Osteocyte (in vitro differentiated cells): ENCODE measurements at regions not wholly inside any gene's neighbourhood (a gene's known extent, or its start where the extent isn't known, plus 50 kb on each side); places are given as distances from the start of the nearest gene placed in this dataset.

Experiments used
- DNase-seq: peaks from one replicate; pipeline ENCODE4 v3.0.0; 2021; ENCODE audit warnings: mixed read lengths; ENCODE audit not compliant: unreplicated experiment; ENCODE audit errors: extremely low spot score
- H3K27ac Mint-ChIP-seq: one replicate; pipeline ENCODE4 v1.8.0; 2021; ENCODE audit warnings: mild to moderate bottlenecking, mixed read lengths; ENCODE audit not compliant: unreplicated experiment
- H3K27me3 Mint-ChIP-seq: one replicate; pipeline ENCODE4 v1.8.0; 2021; ENCODE audit warnings: mixed read lengths; ENCODE audit not compliant: unreplicated experiment
- H3K36me3 Mint-ChIP-seq: one replicate; pipeline ENCODE4 v1.8.0; 2021; ENCODE audit warnings: mixed read lengths; ENCODE audit not compliant: unreplicated experiment
- H3K4me1 Mint-ChIP-seq: one replicate; pipeline ENCODE4 v1.8.0; 2021; ENCODE audit warnings: mixed read lengths; ENCODE audit not compliant: unreplicated experiment
- H3K4me3 Mint-ChIP-seq: one replicate; pipeline ENCODE4 v1.8.0; 2021; ENCODE audit warnings: mild to moderate bottlenecking, moderate library complexity, mixed read lengths; ENCODE audit not compliant: unreplicated experiment
- H3K9me3 Mint-ChIP-seq: one replicate; pipeline ENCODE4 v1.8.0; 2021; ENCODE audit warnings: mixed read lengths; ENCODE audit not compliant: unreplicated experiment
- CTCF ChIP-seq: fragments of 200-600 bp; sonication (generic); IDR thresholded peaks from 2 replicates; pipeline ENCODE4 v1.5.0; 2021; ENCODE audit warnings: antibody characterized with exemption, mild to moderate bottlenecking, moderate library complexity

- Mint-ChIP-seq H3K36me3 (no peaks in the 10 kb centered on the region), H3K27ac (no peak overlapping the region), H3K4me3 (no peak overlapping the region), H3K4me1 (peaks cover 16% of the 10 kb centered on the region), H3K27me3 (peaks cover 31% of the 10 kb centered on the region), H3K9me3 (no peaks in the 10 kb centered on the region)
- DNase-seq: peak; percentile 88
- TF ChIP-seq CTCF: peak; percentile 97
Observed at GRCh38 chr11:119474682-119475596, 52.0 kb upstream of the THY1 start.

- TF ChIP-seq CTCF: no peak
- DNase-seq: peak; percentile 21
- Mint-ChIP-seq H3K27ac (no peak overlapping the region), H3K9me3 (no peaks in the 10 kb centered on the region), H3K4me1 (peaks cover 16% of the 10 kb centered on the region), H3K36me3 (no peaks in the 10 kb centered on the region), H3K27me3 (peaks cover 22% of the 10 kb centered on the region), H3K4me3 (no peak overlapping the region)
Observed at GRCh38 chr11:119473901-119474681, 51.1 kb upstream of the THY1 start.

GRCh38 chr11:119473226-119473625 is 50.3 kb upstream of the THY1 start:
- DNase-seq: peak; percentile 42
- H3K36me3 Mint-ChIP-seq: no peaks in the 10 kb centered on the region
- no peaks in the 10 kb centered on the region for H3K9me3 Mint-ChIP-seq
- peaks cover 18% of the 10 kb centered on the region for H3K27me3 Mint-ChIP-seq
- no peak for TF ChIP-seq CTCF
- H3K4me1 Mint-ChIP-seq: peaks cover 16% of the 10 kb centered on the region
- H3K4me3 Mint-ChIP-seq: no peak overlapping the region
- H3K27ac Mint-ChIP-seq: no peak overlapping the region

DNA sequence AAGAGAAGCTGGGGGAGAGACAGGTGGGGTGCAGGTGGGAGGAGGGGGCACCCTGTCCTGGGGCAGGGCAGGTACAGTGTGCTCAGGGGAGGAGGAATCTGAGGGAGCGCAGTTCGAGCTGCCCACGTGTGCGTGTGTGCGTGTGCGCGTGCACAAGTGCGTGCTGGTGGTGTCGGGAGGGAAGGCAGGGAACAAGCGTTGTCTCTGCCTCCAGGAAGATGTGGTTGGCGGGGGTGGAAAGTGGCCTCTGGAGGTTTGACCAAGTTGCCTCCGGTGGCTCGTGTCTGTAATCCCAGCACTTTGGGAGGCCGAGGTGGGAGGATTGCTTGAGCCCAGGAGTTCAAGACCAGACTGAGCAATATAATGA is 49.9 kb upstream of the THY1 start:
- Mint-ChIP-seq H3K4me1 (peaks cover 16% of the 10 kb centered on the region), H3K36me3 (no peaks in the 10 kb centered on the region), H3K27ac (no peak overlapping the region), H3K9me3 (no peaks in the 10 kb centered on the region), H3K4me3 (no peak overlapping the region), H3K27me3 (peaks cover 22% of the 10 kb centered on the region)
- no peak for TF ChIP-seq CTCF
- DNase-seq: peak; percentile 69
